GM23248 (cell line): ENCODE measurements at regions not wholly inside any gene's neighbourhood (a gene's known extent, or its start where the extent isn't known, plus 50 kb on each side); places are given as distances from the start of the nearest gene placed in this dataset.
"Not testable (repeated sequence)": the region's sequence is repeated elsewhere in the genome, so short reads cannot be mapped to it uniquely, and the experiment has no call there.

Source experiments
- DNase-seq: peaks from one replicate; pipeline ENCODE4 v3.0.0-alpha.2; 2015
- H2AFZ ChIP-seq: fragments of 200-600 bp; sonication (generic); 2 replicates; pipeline ENCODE4 v1.6.1; 2016; ENCODE audit warnings: antibody characterized with exemption
- H3F3A ChIP-seq: fragments of 200-600 bp; sonication (generic); 2 replicates; pipeline ENCODE4 v1.6.1; 2016; ENCODE audit warnings: mild to moderate bottlenecking, antibody characterized with exemption, mixed run types; ENCODE audit not compliant: insufficient read depth
- H3K27ac ChIP-seq: fragments of 200-600 bp; sonication (generic); 2 replicates; pipeline ENCODE4 v1.5.1; 2016; ENCODE audit warnings: mild to moderate bottlenecking
- H3K27me3 ChIP-seq: fragments of 200-600 bp; sonication (generic); replicated peaks from 2 replicates; pipeline ENCODE4 v1.6.1; 2016; ENCODE audit warnings: mild to moderate bottlenecking; ENCODE audit not compliant: insufficient read depth
- H3K36me3 ChIP-seq: fragments of 200-600 bp; sonication (generic); 2 replicates; pipeline ENCODE4 v1.6.1; 2016; ENCODE audit warnings: low read depth, mild to moderate bottlenecking
- H3K4me1 ChIP-seq: fragments of 200-600 bp; sonication (generic); 2 replicates; pipeline ENCODE4 v1.6.1; 2016; ENCODE audit warnings: mild to moderate bottlenecking; ENCODE audit not compliant: insufficient read depth
- H3K4me2 ChIP-seq: fragments of 200-600 bp; sonication (generic); one replicate; pipeline ENCODE4 v1.6.1; 2016; ENCODE audit warnings: mild to moderate bottlenecking; ENCODE audit not compliant: unreplicated experiment
- H3K4me3 ChIP-seq: fragments of 200-600 bp; sonication (generic); 2 replicates; pipeline ENCODE4 v1.5.1; 2016; ENCODE audit warnings: mild to moderate bottlenecking
- H3K79me2 ChIP-seq: fragments of 200-600 bp; sonication (generic); 2 replicates; pipeline ENCODE4 v1.6.1; 2016; ENCODE audit warnings: mild to moderate bottlenecking; ENCODE audit not compliant: insufficient read depth
- H3K9ac ChIP-seq: fragments of 200-600 bp; sonication (generic); 2 replicates; pipeline ENCODE4 v1.6.1; 2016; ENCODE audit warnings: mild to moderate bottlenecking
- H3K9me2 ChIP-seq: fragments of 200-600 bp; sonication (generic); 2 replicates; pipeline ENCODE4 v1.6.1; 2016; ENCODE audit warnings: mixed run types, mild to moderate bottlenecking, moderate library complexity; ENCODE audit not compliant: insufficient read depth
- H3K9me3 ChIP-seq: fragments of 200-600 bp; sonication (generic); one replicate; pipeline ENCODE4 v1.6.1; 2017; ENCODE audit warnings: low read depth
- H4K20me1 ChIP-seq: fragments of 200-600 bp; sonication (generic); 2 replicates; pipeline ENCODE4 v1.6.0; 2016; ENCODE audit not compliant: insufficient read depth
- EZH2 ChIP-seq: fragments of 200-600 bp; sonication (generic); IDR thresholded peaks from 2 replicates; pipeline ENCODE4 v1.6.1; 2018; ENCODE audit warnings: antibody characterized with exemption, mild to moderate bottlenecking; ENCODE audit not compliant: insufficient read depth, poor library complexity, severe bottlenecking
- EZH2phosphoT487 ChIP-seq: fragments of 200-600 bp; sonication (generic); IDR thresholded peaks from 2 replicates; pipeline ENCODE4 v1.6.1; 2018; ENCODE audit warnings: antibody characterized with exemption, moderate library complexity, mild to moderate bottlenecking, low read depth; ENCODE audit not compliant: insufficient read depth
- WGBS, 2 experiments: methylation state at CpG; one replicate each; pipeline ENCODE4 v1.1.6; 2015 to 2017; ENCODE audit warnings: low lambda C conversion rate in 2 of 2, low coverage in 1 of 2; ENCODE audit errors: missing lambda C conversion rate in 2 of 2; 5-methylcytosine and 5-hydroxymethylcytosine counted together
- in situ Hi-C: fragments of 300-500 bp; cut with MboI; formaldehyde crosslinking; loops from 2 replicates; pipeline ENCODE4 v1.15.0; 2020

DNA sequence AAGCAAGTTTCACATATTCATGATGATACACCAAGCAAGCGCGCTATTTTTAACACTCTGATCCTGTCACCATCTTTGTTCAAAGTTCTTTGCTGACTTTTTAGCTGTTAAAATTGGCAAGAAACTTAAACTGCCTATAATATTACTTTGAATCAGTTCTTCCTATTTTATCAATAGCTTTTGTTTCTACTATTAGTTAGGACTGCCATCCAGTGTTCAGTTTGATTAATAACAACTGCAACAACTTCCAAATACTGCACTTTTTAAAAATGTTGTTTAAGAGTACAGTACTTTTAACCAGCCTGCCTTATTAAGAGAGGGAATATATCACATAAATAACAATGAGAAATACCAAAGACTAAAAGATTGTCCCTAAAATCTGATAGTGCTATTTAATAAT is 614.3 kb downstream of the FAM133A start:
- 19 to 39% methylated on average over 2 of the region's 2 CpGs for WGBS, 2 experiments
- H3K9me3 ChIP-seq, result no peaks in the 10 kb centered on the region
- no peaks in the 10 kb centered on the region for H3K9me2 ChIP-seq
- no peak overlapping the region for H3K9ac ChIP-seq
- H3K79me2 ChIP-seq, result no peaks in the 10 kb centered on the region
- H3F3A ChIP-seq, result no peaks in the 10 kb centered on the region
- no peak for TF ChIP-seq EZH2
- no peak for TF ChIP-seq EZH2phosphoT487
- in situ Hi-C loops, result no loop called here
- H3K27ac ChIP-seq, result no peak overlapping the region
- H3K27me3 ChIP-seq, result no peaks in the 10 kb centered on the region
- H4K20me1 ChIP-seq, result no peaks in the 10 kb centered on the region
- no peak overlapping the region for H2AFZ ChIP-seq
- H3K4me2 ChIP-seq, result no peak overlapping the region
- DNase-seq, result no peak
- H3K4me1 ChIP-seq, result no peaks in the 10 kb centered on the region
- H3K4me3 ChIP-seq, result no peak overlapping the region
- no peaks in the 10 kb centered on the region for H3K36me3 ChIP-seq

DNA sequence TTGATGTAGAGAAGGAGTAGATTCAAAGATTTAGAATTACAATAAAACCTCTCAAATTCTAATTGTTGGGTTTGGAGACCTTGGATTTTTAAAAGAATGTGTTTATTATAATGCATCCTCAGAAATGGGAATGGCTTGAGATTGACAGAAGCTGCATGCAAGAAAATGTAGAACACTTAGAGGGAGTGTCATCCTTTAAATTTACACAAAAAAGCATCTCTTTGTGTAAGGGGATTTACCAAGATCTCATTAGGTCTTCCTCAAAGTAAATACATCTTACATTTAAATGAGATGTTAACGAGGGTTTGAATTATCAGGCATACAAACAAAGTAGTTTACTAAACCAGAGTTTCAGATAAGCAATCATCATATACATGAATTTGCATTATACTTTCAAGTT is 615.0 kb downstream of the FAM133A start:
- Histone ChIP-seq H3K4me3 (no peak overlapping the region), H3K9ac (no peak overlapping the region), H3K27me3 (no peaks in the 10 kb centered on the region), H4K20me1 (no peaks in the 10 kb centered on the region), H3K79me2 (no peaks in the 10 kb centered on the region), H3K9me2 (no peaks in the 10 kb centered on the region), H3K36me3 (no peaks in the 10 kb centered on the region), H3K4me2 (no peak overlapping the region), H3K27ac (no peak overlapping the region), H3K4me1 (no peaks in the 10 kb centered on the region), H3F3A (no peaks in the 10 kb centered on the region), H3K9me3 (no peaks in the 10 kb centered on the region), H2AFZ (no peak overlapping the region)
- TF ChIP-seq EZH2phosphoT487, result no peak
- TF ChIP-seq EZH2, result no peak
- in situ Hi-C loops, result no loop called here
- DNase-seq, result no peak
- 20 to 22% methylated on average over 1 of the region's 1 CpG for WGBS, 2 experiments

DNA sequence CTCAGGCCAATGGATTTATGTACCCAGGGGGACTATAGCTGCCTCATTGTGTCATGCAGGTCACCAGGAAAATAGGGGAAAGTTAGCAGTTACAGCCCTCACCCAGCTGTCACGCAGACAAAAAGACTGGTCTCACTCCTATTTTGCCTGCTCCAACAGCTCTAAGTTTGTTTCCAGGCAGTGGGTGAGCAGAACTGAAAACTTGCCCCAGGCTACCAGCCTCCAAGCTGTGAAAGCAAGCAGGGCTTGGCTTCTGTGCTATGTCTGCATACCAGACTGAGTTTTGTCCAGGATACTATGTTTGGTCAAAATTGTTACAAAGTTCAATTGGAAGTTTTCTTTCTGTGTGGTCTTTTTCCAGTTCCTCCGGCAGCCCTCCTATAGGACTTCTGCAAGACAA is 628.4 kb downstream of the FAM133A start:
- Histone ChIP-seq H3K9me2 (no peaks in the 10 kb centered on the region), H3K4me3 (no peak overlapping the region), H3K9me3 (no peaks in the 10 kb centered on the region), H3K27ac (no peak overlapping the region), H2AFZ (no peak overlapping the region), H3K79me2 (no peaks in the 10 kb centered on the region), H3K27me3 (no peaks in the 10 kb centered on the region), H3K9ac (no peak overlapping the region), H3F3A (no peaks in the 10 kb centered on the region), H4K20me1 (no peaks in the 10 kb centered on the region), H3K36me3 (no peaks in the 10 kb centered on the region), H3K4me2 (no peak overlapping the region), H3K4me1 (no peaks in the 10 kb centered on the region)
- WGBS, 2 experiments, result 0 to 6% methylated on average over 2 of the region's 2 CpGs
- TF ChIP-seq EZH2phosphoT487 (no peak), EZH2 (no peak)
- in situ Hi-C loops, result no loop called here
- DNase-seq, result no peak

DNA sequence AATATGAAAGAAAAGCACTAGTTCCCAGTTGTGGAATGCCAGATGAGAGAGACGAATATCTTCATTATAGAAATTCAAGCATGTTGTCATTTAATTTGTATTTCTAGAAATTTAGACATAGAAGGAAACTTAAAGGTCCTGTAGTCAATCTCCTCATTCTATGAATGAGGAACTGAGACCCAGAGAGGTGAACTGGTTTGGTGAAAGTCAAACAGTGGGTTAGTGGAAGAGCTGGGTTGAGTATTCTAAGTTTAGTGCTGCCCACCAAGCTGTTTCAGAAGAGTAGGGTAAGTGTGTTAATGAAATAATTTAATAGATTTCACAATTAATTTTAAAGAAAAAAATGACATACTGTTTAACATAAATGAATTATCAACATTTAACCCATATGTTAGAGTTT is 655.2 kb downstream of the FAM133A start:
- Histone ChIP-seq H3K4me3 (no peak overlapping the region), H4K20me1 (no peaks in the 10 kb centered on the region), H3K27ac (no peak overlapping the region), H3K4me1 (no peaks in the 10 kb centered on the region), H3K9me3 (no peaks in the 10 kb centered on the region), H2AFZ (no peak overlapping the region), H3K9me2 (no peaks in the 10 kb centered on the region), H3K36me3 (no peaks in the 10 kb centered on the region), H3K9ac (no peak overlapping the region), H3K27me3 (no peaks in the 10 kb centered on the region), H3F3A (no peaks in the 10 kb centered on the region), H3K79me2 (no peaks in the 10 kb centered on the region), H3K4me2 (no peak overlapping the region)
- TF ChIP-seq EZH2phosphoT487 (no peak), EZH2 (no peak)
- 14% methylated on average over 1 of the region's 1 CpG; no CpG with 5 or more reads in 1 of the 2 experiments for WGBS, 2 experiments
- in situ Hi-C loops, result no loop called here
- DNase-seq, result no peak

DNA sequence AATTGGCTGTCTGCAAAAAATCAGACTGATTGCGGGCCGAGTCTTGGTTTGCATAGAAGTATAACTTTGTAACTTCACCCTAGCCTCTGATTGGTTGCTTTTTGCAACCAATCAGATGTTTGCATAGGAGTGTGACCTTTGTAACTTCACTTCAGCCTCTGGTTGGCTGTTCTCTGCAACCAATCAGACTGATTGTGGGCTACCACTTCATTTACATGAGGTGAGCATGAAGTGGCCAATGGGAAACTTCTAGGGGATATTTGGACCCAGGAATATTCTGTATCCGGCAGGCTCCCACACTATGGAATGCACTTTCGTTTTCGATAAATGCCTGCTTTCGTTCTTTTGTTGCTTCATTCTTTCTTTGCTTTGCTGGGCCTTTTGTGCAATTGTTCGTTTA is 667.7 kb downstream of the FAM133A start:
- H3K9ac ChIP-seq, H3K36me3 ChIP-seq, DNase-seq, H3K4me2 ChIP-seq, H3K27ac ChIP-seq, H3K79me2 ChIP-seq, H3K9me3 ChIP-seq, H4K20me1 ChIP-seq, in situ Hi-C loops, H3K27me3 ChIP-seq, H3K4me3 ChIP-seq, H3K9me2 ChIP-seq, H2AFZ ChIP-seq, H3K4me1 ChIP-seq, H3F3A ChIP-seq: not testable (repeated sequence)
- 33% methylated on average over 7 of the region's 7 CpGs for WGBS, 2 experiments
